ENCODE measurements at regions not wholly inside any gene's neighbourhood (a gene's known extent, or its start where the extent isn't known, plus 50 kb on each side); places are given as distances from the start of the nearest gene placed in this dataset.

DNA sequence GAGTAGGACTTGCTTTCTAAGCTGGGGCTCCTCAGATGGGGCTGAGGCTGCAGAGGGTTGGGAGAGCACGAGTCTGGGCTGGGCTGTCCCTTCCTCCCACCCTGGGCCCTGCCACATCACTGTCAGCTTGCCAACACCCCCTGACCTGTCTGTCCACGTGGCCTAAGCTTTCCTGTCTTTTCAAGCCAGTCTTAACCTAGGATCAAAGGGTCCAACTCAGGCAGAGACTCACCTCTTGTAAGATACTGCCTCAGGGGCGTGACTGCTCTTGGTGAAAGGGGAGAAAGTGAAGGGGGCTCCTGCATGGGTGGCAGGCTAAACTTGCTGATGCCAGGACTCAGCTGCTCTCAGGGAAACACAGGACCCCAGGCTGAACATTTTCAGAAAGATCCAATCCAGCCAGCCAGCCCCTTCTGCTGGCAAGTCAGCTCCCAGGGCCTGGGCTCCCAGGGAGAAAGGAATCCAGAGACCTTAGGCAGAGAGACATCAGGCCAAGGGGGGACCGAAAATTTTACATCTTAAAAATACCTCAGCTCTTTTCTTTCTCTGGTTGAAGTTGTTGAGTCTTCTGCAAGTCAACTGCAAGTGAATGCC, 144.2 kb upstream of the ID2 start:
- DNase-seq = no peak
- no peaks in the 10 kb centered on the region for H3K36me3 ChIP-seq
- H3K4me1 ChIP-seq = peaks cover 26 to 63% of the 10 kb centered on the region in 2 donors
- H3K27ac ChIP-seq = no peak overlapping the region
- no peak overlapping the region for H3K4me3 ChIP-seq (replicated peaks in 1 of 3)
- TF ChIP-seq POLR2A (IDR thresholded peaks at IDR 0.05) = no peak
- TF ChIP-seq, protein P1, sequence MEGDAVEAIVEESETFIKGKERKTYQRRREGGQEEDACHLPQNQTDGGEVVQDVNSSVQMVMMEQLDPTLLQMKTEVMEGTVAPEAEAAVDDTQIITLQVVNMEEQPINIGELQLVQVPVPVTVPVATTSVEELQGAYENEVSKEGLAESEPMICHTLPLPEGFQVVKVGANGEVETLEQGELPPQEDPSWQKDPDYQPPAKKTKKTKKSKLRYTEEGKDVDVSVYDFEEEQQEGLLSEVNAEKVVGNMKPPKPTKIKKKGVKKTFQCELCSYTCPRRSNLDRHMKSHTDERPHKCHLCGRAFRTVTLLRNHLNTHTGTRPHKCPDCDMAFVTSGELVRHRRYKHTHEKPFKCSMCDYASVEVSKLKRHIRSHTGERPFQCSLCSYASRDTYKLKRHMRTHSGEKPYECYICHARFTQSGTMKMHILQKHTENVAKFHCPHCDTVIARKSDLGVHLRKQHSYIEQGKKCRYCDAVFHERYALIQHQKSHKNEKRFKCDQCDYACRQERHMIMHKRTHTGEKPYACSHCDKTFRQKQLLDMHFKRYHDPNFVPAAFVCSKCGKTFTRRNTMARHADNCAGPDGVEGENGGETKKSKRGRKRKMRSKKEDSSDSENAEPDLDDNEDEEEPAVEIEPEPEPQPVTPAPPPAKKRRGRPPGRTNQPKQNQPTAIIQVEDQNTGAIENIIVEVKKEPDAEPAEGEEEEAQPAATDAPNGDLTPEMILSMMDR (IDR thresholded peaks at IDR 0.05) = no peak
- intact Hi-C loops (cut with DNase I) = no loop called here
- WGBS, 2 donors = 81 to 90% methylated on average over 4 of the region's 4 CpGs
- no peaks in the 10 kb centered on the region for H3K27me3 ChIP-seq
- H3K9me3 ChIP-seq = no peaks in the 10 kb centered on the region

GRCh38 chr2:8538531-8538930, 143.3 kb upstream of the ID2 start:
- intact Hi-C loops (cut with DNase I) = no loop called here
- 89 to 95% methylated on average over 9 of the region's 9 CpGs for WGBS, 2 donors
- no peaks in the 10 kb centered on the region for H3K9me3 ChIP-seq
- H3K27ac ChIP-seq = no peak overlapping the region
- H3K4me1 ChIP-seq = peaks cover 26 to 71% of the 10 kb centered on the region in 2 donors
- H3K36me3 ChIP-seq = no peaks in the 10 kb centered on the region
- no peaks in the 10 kb centered on the region for H3K27me3 ChIP-seq
- TF ChIP-seq, protein P1 (IDR thresholded peaks at IDR 0.05) = no peak
- no peak for TF ChIP-seq POLR2A (IDR thresholded peaks at IDR 0.05)
- H3K4me3 ChIP-seq (replicated peaks in 1 of 3) = no peak overlapping the region
- no peak for DNase-seq

DNA sequence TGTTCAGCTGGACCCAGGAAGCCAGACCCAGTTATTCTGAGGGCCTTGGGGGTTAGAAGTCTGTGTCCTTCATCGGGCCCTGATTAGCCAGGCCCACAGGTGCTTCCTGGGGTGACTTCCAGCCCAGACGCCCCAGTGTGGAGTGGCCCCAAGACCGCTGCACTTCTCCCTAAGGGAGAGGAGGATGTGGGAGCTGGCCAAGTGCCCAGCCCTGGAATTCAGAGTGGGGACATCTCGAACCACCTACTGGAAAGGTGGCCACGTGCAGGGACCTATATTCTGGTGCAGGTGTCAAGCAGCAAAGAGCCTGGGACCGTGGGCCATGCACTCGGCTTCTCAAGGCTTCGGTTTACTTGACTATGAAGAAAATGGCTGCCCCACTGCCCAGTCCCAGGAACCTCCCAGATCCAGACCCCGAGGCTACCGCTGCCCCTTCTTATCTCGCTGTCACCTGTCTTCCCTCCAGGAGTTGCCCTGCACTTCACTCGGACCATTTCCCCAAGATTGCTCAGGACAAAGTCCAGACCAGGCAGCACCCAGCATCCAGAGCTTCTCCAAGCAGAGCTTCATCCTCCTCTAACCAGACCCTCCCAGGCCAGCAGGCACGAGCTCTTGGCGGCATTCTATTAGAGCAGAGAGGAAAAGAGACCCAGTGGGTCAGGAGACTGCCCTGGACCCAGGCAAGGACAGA, 142.8 kb upstream of the ID2 start:
- Histone ChIP-seq H3K27ac (peak overlapping the region; percentile 50 to 94 (median 88)), H3K36me3 (no peaks in the 10 kb centered on the region), H3K9me3 (no peaks in the 10 kb centered on the region), H3K27me3 (no peaks in the 10 kb centered on the region), H3K4me1 (peaks cover 26 to 72% of the 10 kb centered on the region in 2 donors), H3K4me3 (replicated peaks in 1 of 3) (no peak overlapping the region)
- intact Hi-C loops (cut with DNase I) = no loop called here
- WGBS, 2 donors = 85 to 90% methylated on average over 11 of the region's 14 CpGs
- TF ChIP-seq POLR2A (IDR thresholded peaks at IDR 0.05) = no peak
- TF ChIP-seq, protein P1 (IDR thresholded peaks at IDR 0.05) = no peak
- DNase-seq = peak; percentile 30 to 35

DNA sequence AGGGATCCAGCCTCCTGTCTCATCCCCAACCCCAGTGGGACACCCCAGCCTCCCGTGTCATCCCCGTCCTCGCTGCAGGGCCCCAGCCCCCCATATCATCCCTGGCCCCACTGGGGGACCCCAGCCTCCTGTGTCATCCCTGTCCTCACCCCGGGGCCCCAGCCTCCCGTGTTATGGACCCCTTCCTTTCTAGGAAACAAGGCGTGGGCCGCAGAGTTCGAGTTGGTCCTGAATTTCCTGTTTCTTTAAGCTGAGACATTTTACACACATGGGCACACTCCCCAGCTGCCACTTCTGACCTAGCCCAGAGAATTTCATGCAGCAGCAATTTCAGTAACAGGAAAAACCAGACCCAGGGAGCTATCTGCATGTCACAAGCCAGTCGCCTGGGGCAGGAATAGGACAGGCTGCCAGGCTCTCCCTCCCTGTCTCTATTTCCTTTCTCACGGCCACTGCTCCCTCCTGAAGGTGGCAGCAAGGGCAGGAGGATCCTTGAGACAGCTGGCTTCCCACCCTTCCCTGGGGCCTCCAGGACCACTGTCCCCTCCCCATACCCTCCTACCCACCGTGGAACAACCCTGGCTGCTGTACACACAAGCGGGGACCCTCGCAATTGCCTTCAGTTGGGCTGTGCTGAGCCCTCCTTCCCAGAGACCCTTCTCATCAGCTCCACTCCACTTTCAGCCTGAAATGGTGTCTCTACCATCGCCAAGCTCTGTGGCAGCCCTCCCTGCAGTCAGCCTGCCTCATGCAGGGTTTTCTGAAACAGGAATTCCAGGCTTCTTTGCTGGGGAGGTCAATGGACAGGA, 141.9 kb upstream of the ID2 start:
- Histone ChIP-seq H3K36me3 (no peaks in the 10 kb centered on the region), H3K27me3 (no peaks in the 10 kb centered on the region), H3K4me1 (peaks cover 25 to 69% of the 10 kb centered on the region in 2 donors), H3K4me3 (replicated peaks in 1 of 3) (no peak overlapping the region), H3K27ac (peak overlapping the region; percentile 88 to 96 (median 94)), H3K9me3 (no peaks in the 10 kb centered on the region)
- WGBS, 2 donors = 46 to 48% methylated on average over 14 of the region's 14 CpGs
- intact Hi-C loops (cut with DNase I) = loop anchor here (5.0 kb wide), 1 partner anchor 132 kb away; no protein-coding TSS in a partner anchor
- DNase-seq = peak; percentile 92 to 93
- TF ChIP-seq POLR2A (IDR thresholded peaks at IDR 0.05) = peak in 1 of 2 donors; percentile 53
- TF ChIP-seq, protein P1 (IDR thresholded peaks at IDR 0.05) = peak in 3 of 6 experiments; percentile 44 to 68 (median 62)
